Left ventricle myocardium inferior (tissue), 1 donor: ENCODE measurements at regions not wholly inside any gene's neighbourhood (a gene's known extent, or its start where the extent isn't known, plus 50 kb on each side); places are given as distances from the start of the nearest gene placed in this dataset.
A peak's percentile ranks its signal among the peaks of the same experiment; 100 is the strongest.

Source experiments
- DNase-seq: peaks from one replicate; pipeline ENCODE4 v3.0.0-alpha.2; 2020
- H3K27ac ChIP-seq: fragments of 200-600 bp; replicated peaks from 2 replicates; pipeline ENCODE4 v1.8.0; 2021
- H3K27me3 ChIP-seq: fragments of 200-600 bp; 2 replicates; pipeline ENCODE4 v1.8.0; 2021; ENCODE audit warnings: low read depth
- H3K36me3 ChIP-seq: fragments of 200-600 bp; 2 replicates; pipeline ENCODE4 v1.8.0; 2021
- H3K4me1 ChIP-seq: fragments of 200-600 bp; 2 replicates; pipeline ENCODE4 v1.8.0; 2021
- H3K4me3 ChIP-seq: fragments of 200-600 bp; 2 replicates; pipeline ENCODE4 v1.8.0; 2021; ENCODE audit warnings: mild to moderate bottlenecking, moderate library complexity
- H3K9me3 ChIP-seq: fragments of 200-600 bp; replicated peaks from 2 replicates; pipeline ENCODE4 v1.8.0; 2021
- intact Hi-C: fragments of 100-400 bp; cut with micrococcal nuclease; formaldehyde crosslinking; loops from one replicate; pipeline ENCODE4 v1.11.0; 2022
- TF ChIP-seq, protein P1 (sequence below): fragments of 200-600 bp; IDR thresholded peaks from 2 replicates; pipeline ENCODE4 v1.8.0; 2021; ENCODE audit warnings: antibody characterized with exemption, mild to moderate bottlenecking, borderline replicate concordance
- donor health status: DM: no; HTN: yes; CAD: no; lungs with severe emphysema.

- DNase-seq: no peak
- Histone ChIP-seq H3K27ac (no peak overlapping the region), H3K27me3 (no peaks in the 10 kb centered on the region), H3K36me3 (no peaks in the 10 kb centered on the region), H3K9me3 (no peaks in the 10 kb centered on the region), H3K4me3 (no peak overlapping the region), H3K4me1 (no peaks in the 10 kb centered on the region)
- TF ChIP-seq, protein P1, sequence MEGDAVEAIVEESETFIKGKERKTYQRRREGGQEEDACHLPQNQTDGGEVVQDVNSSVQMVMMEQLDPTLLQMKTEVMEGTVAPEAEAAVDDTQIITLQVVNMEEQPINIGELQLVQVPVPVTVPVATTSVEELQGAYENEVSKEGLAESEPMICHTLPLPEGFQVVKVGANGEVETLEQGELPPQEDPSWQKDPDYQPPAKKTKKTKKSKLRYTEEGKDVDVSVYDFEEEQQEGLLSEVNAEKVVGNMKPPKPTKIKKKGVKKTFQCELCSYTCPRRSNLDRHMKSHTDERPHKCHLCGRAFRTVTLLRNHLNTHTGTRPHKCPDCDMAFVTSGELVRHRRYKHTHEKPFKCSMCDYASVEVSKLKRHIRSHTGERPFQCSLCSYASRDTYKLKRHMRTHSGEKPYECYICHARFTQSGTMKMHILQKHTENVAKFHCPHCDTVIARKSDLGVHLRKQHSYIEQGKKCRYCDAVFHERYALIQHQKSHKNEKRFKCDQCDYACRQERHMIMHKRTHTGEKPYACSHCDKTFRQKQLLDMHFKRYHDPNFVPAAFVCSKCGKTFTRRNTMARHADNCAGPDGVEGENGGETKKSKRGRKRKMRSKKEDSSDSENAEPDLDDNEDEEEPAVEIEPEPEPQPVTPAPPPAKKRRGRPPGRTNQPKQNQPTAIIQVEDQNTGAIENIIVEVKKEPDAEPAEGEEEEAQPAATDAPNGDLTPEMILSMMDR: no peak
- intact Hi-C loops: no loop called here
Observed at GRCh38 chr6:130655586-130655985, 171.6 kb upstream of the SMLR1 start.

DNA sequence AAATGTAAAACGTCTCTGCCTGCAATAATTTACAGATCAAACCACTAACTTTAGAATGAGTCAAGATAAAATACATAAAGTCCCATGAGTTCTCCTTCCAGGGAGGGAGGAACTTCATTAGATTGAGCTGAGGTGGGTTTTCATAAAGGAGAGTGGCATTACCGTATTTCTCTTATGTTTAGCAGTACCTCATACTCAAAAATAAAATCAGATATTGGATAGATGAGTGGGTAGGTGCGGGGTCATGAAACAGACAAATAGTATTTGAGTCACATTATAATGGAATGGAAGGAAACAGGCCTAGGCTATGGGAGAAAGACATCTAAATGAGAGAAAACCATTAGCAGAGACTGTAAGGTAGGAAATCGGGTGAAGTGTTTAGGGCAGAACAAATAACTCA is 166.1 kb upstream of the SMLR1 start:
- no peak for DNase-seq
- Histone ChIP-seq H3K9me3 (no peaks in the 10 kb centered on the region), H3K4me3 (no peak overlapping the region), H3K4me1 (no peaks in the 10 kb centered on the region), H3K27me3 (no peaks in the 10 kb centered on the region), H3K36me3 (no peaks in the 10 kb centered on the region), H3K27ac (no peak overlapping the region)
- intact Hi-C loops: no loop called here
- TF ChIP-seq, protein P1: no peak

DNA sequence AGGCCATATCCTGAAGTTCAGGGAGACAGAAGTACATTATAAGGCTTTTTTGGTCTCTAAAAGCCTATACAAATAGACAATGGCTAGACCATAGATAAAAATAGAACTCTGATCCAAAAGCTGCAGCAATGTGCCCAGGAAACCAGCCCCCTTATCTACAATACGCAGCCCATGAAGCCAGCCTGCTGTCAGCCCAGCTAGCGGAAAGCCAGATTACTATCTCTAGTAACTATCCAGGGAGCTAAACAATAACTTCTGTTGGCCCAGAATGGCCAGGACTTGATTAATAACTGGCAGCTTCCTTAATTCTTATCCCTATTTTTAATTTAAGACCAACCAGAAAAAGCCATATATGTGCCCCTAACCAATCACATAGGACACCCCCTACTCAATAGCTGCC is 160.4 kb upstream of the SMLR1 start:
- Histone ChIP-seq H3K4me3 (no peak overlapping the region), H3K36me3 (no peaks in the 10 kb centered on the region), H3K27ac (no peak overlapping the region), H3K9me3 (no peaks in the 10 kb centered on the region), H3K4me1 (peaks cover 4% of the 10 kb centered on the region), H3K27me3 (no peaks in the 10 kb centered on the region)
- no peak for DNase-seq
- intact Hi-C loops: no loop called here
- TF ChIP-seq, protein P1: no peak

DNA sequence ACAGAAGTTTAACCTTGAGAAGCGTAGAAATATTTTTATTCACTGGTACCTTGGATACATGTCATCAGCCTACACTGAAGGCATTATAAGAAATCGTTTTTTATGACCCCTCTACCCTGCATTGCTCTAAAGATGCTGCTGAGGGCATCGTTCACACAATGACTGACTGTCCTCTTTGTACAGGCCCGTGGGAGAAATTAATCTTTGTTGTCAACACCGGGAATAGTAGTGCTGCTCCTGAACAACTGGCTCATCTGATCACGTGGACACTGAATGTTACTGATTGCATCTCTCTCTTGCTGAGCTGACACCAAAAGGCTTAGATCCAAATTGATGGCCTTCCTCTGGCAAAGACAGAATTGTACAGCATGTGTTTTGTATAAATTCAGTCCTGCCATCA is 157.1 kb upstream of the SMLR1 start:
- intact Hi-C loops: no loop called here
- Histone ChIP-seq H3K9me3 (no peaks in the 10 kb centered on the region), H3K27ac (no peak overlapping the region), H3K27me3 (no peaks in the 10 kb centered on the region), H3K4me3 (no peak overlapping the region), H3K4me1 (peaks cover 4% of the 10 kb centered on the region), H3K36me3 (no peaks in the 10 kb centered on the region)
- TF ChIP-seq, protein P1: no peak
- DNase-seq: no peak

- peak overlapping the region; percentile 28 for H3K27ac ChIP-seq
- intact Hi-C loops: no loop called here
Observed at GRCh38 chr6:130671119-130671518, 156.1 kb upstream of the SMLR1 start.

More at GRCh38 chr6:130671119-130671518, 156.1 kb upstream of the SMLR1 start:
- TF ChIP-seq, protein P1: no peak
- H3K4me3 ChIP-seq: no peak overlapping the region
- peaks cover 4% of the 10 kb centered on the region for H3K4me1 ChIP-seq
- no peaks in the 10 kb centered on the region for H3K9me3 ChIP-seq
- no peak for DNase-seq
- H3K27me3 ChIP-seq: no peaks in the 10 kb centered on the region
- H3K36me3 ChIP-seq: no peaks in the 10 kb centered on the region
